HFF-Myc (cell line): ENCODE measurements at regions not wholly inside any gene's neighbourhood (a gene's known extent, or its start where the extent isn't known, plus 50 kb on each side); places are given as distances from the start of the nearest gene placed in this dataset.
"Not testable (repeated sequence)": the region's sequence is repeated elsewhere in the genome, so short reads cannot be mapped to it uniquely, and the experiment has no call there.

Experiments used
- DNase-seq: peaks from one replicate; pipeline ENCODE4 v3.0.0-alpha.2; 2011; ENCODE audit warnings: low read depth; ENCODE audit errors: extremely low read depth
- H3K4me3 ChIP-seq: replicated peaks from 2 replicates; pipeline ENCODE4 v1.5.1; 2011; ENCODE audit warnings: low read depth, mild to moderate bottlenecking, control low read depth, low read length
- TF ChIP-seq, protein P1 (sequence below): IDR thresholded peaks from 2 replicates; pipeline ENCODE4 v1.5.1; 2012; ENCODE audit warnings: mild to moderate bottlenecking, low read depth, low read length, control low read depth; ENCODE audit errors: missing control alignments

DNA sequence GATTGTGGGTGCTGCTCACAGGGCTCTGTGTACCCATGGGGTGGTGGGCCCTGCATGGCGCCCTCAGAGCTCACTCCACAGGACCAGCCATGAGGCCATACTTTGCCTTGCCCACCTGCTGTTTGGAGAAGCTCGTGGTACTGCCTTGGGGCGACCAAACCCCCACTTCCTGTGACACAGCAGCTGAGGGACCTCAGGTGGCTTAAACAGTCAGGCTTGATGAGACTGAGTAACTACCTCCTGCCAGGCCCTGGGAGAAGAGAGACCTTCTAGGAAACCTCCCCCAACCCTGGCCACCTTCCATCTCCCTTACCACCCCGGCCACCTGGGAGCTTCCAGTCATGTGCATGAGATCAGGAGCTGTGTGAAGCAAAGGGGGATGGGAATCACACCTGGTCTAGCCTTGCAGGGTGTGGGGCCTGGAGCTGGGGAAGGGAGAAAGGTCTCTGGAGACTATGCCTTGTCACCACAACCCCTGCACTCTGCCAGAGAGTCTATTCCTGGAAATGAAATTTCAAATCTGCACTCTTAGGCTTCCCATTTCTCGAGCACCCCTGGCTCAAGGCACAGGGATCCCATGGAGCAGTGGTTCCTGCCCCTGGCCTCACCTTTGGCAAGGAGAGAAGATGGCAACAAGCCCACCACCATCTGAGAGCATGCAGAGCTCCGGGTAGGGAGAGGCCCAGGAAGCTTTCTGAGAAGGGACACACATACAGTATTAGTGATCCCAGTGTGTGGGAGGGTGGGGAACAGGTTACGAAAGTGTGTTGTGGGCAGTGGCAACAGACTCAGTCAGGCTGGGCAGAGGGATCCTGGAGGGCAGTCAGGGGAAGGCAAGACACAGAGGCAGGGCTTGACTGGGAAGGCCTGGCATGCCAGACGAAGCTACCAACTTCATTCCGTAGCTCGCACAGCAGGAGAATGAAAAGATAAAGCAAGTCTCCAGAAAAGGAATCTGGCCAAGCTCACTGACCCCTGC lies 125.0 kb downstream of the URI1 start:
- TF ChIP-seq, protein P1, sequence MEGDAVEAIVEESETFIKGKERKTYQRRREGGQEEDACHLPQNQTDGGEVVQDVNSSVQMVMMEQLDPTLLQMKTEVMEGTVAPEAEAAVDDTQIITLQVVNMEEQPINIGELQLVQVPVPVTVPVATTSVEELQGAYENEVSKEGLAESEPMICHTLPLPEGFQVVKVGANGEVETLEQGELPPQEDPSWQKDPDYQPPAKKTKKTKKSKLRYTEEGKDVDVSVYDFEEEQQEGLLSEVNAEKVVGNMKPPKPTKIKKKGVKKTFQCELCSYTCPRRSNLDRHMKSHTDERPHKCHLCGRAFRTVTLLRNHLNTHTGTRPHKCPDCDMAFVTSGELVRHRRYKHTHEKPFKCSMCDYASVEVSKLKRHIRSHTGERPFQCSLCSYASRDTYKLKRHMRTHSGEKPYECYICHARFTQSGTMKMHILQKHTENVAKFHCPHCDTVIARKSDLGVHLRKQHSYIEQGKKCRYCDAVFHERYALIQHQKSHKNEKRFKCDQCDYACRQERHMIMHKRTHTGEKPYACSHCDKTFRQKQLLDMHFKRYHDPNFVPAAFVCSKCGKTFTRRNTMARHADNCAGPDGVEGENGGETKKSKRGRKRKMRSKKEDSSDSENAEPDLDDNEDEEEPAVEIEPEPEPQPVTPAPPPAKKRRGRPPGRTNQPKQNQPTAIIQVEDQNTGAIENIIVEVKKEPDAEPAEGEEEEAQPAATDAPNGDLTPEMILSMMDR, result no peak
- no peak for DNase-seq
- H3K4me3 ChIP-seq, result no peak overlapping the region

DNA sequence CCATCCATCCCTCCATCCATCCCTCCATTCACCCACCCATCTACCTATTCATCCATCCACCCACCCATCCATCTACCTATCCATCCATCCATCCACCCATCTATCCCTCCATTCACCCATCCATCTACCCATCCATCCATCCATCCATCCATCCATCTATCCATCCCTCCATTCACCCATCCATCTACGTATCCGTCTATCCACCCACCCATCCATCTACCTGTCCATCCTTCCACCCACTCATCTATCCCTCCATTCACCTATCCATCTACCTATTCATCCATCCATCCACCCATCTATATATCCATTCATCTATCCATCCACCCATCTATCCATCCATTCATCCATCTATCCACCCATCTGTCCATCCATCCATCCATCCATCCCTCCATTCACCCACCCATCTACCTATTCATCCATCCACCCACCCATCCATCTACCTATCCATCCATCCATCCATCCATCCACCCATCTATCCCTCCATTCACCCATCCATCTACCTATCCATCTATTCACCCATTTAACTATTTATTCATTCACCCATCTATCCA lies 126.0 kb downstream of the URI1 start:
- DNase-seq, H3K4me3 ChIP-seq: not testable (repeated sequence)

DNA sequence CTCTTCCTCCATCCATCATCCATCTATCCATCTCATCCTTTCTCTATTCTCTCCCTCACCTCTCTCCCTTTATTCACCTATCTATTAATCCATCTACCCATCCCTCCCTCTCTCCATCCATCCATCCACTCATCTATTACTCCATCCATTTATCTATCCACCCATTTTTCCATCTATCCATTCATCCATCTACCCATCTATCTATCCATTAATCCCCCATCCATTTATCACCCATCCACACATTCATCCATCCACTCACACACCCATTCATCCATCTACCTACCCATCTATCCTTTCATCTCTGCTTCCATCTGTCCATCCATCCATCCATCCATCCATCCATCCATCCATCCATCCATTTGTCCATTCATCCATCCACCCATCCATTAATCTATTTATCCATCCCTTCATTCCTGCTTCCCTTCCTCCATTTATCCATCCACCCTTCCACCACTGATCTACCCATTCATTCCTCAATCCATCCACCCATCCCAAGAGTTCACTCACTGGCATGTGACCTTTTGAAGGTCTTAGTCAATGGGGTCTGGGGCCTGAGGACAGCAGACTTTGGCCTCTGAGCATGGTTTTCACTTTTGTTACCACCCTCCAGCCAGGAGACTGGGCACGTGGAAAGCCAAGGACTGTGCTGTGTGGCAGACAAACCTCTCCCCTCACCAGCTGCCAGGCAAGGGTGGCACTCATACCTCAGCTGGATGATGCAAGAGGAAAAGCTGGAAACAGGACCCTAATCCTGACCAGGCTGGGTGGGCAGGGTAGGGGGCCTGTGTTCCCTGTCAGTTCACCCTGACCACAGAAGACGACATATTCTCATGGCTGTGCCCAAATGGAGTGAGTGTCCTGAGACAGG lies 126.7 kb downstream of the URI1 start:
- no peak for DNase-seq
- no peak overlapping the region for H3K4me3 ChIP-seq
- TF ChIP-seq, protein P1, result no peak

DNA sequence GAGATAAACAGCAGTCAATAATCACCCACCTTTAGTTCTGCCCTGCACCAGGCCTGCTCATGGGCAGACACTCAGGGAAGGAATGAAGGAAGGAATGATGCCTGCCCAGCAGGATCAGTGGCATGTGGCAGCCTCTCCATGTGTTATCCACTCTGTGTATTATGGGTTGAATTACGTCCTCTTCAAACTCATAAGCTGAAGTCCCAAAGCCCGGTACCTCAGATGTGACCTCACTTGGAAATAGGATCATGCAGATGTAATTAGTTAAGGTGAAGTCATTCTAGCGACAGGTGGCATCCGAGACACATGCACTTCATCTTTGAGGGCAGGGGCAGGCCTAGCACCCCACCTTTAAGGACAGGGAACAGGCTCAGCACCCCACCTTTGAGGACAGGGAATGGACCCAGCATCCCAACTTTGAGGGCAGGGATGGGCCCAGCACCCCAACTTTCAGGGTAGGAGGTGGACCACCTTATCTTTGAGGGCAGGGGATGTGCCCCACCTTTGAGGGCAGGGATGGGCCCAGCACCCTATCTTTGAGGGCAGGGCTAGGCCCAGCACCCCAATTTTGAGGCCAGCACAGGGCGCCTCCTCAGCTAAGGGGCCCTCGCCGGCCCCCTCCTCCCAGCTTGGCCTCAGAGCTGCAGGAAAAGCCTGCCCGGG lies 127.6 kb downstream of the URI1 start:
- TF ChIP-seq, protein P1, result no peak
- DNase-seq, result no peak
- no peak overlapping the region for H3K4me3 ChIP-seq

DNA sequence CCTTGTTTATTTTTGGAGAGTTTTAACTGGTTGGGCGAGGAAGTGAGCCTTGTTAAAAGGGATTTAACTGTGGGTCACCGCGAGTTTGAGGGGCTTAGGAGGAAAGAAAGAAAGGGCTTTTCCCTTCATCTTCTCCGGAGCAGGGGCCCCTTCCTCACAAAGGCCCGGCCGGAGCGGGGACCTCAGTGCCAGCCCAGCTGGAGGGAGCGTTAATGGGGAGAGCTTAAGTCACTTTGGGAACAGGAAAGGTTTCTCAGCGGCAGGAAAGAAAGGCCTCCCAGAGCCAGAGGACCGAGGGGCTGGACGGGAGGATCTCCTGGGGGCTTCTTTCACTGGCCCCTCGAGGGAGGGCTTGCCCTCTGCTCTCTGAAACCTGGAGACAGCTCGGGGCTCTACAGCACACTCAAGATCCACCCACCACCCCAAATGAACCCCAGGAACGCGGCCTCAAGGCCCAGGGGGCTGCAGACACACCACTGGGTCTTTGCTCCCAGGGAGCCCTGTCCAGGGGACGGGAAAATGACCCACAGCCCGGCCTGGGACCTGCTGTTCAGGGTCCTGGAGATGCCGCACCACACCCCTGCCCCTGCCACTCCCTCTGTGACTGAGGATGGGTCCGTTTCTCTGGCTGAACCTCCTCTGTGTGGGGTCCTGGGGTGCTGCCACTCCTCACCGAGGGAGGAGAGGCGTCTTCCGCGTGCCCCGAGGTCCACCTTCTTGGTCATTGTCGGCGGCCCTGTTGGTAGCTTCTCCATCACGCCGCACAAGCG lies 128.3 kb downstream of the URI1 start:
- no peak for DNase-seq
- H3K4me3 ChIP-seq, result no peak overlapping the region
- TF ChIP-seq, protein P1, result no peak

DNA sequence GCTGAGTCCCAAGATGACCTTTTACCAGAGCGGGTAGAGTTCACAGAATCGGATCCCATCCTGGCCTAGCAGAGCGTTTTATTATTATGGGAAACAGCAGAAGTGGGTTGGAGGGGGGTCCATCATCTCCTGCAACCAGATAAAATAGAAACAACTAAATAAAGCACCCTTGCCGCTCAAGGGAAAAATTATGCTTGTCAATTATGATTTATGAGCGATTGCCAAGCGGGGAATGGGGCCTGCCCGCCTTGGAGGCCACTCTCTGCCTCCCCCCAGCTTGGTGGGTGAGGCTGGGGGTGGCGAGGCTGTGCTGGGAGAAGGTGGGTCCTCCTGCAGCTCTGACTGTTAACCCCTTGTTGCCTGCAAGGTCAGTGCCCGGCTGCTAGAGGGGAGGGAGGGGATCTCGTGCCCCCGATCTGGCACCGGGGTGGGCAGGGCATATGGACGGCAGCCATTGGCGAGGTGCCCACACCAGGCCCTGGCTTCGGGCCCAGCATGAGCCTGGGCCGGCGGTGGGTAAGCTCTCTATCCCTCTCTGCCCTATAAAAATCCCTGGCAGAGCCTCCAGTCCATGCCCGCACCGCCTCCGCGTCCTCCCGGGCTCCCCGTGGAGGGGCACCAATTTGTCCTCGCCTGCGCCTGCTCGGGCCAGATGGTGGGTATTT lies 129.1 kb downstream of the URI1 start:
- no peak for DNase-seq
- TF ChIP-seq, protein P1, result no peak

More for the DNA sequence above, 129.1 kb downstream of the URI1 start:
- H3K4me3 ChIP-seq, result no peak overlapping the region
